ENCODE measurements at regions not wholly inside any gene's neighbourhood (a gene's known extent, or its start where the extent isn't known, plus 50 kb on each side); places are given as distances from the start of the nearest gene placed in this dataset.

GRCh38 chr18:45330170-45330594 lies 285.1 kb upstream of the SLC14A2 start:
- TF ChIP-seq POLR2AphosphoS5 (IDR thresholded peaks at IDR 0.05; ENCODE audit: low read depth, low read length) (no peak), SIN3A (IDR thresholded peaks at IDR 0.05; ENCODE audit: borderline replicate concordance, insufficient read depth, low read depth, low read length) (no peak), CTCF (IDR thresholded peaks at IDR 0.05) (no peak), REST (IDR thresholded peaks at IDR 0.05; ENCODE audit: insufficient read depth in 1 of 2, low read depth in 2 of 2, low read length in 1 of 2) (no peak), TCF7L2 (IDR thresholded peaks at IDR 0.05; ENCODE audit: low read depth, low read length) (no peak)
- no peak for DNase-seq (ENCODE audit: low read depth, low spot score)
- ChIA-PET POLR2A (no interaction called here), CTCF (no interaction called here)
- no peaks in the 10 kb centered on the region for H3K4me1 ChIP-seq (ENCODE audit: control insufficient read depth, insufficient read depth, low read length)
- no peak for ATAC-seq
- BruUV-seq (replicated peaks) = no TSS peak
- in situ Hi-C loops (cut with HindIII; ENCODE audit: low pct_unique_long_range_greater_than_20kb, low sequenced_read_pairs) (no loop called here), intact Hi-C loops (cut with micrococcal nuclease; ENCODE audit: unreplicated experiment) (no loop called here)
- H3K9me3 ChIP-seq (ENCODE audit: control insufficient read depth, insufficient read depth, low read depth, low read length) = no peaks in the 10 kb centered on the region
- H3K36me3 ChIP-seq (ENCODE audit: control insufficient read depth, insufficient read depth, low read length) = no peaks in the 10 kb centered on the region
- no peak overlapping the region for H3K27ac ChIP-seq (ENCODE audit: low read length)
- no peaks in the 10 kb centered on the region for H3K27me3 ChIP-seq (ENCODE audit: control insufficient read depth, insufficient read depth, low read length)
- no peak overlapping the region for H3K4me3 ChIP-seq (ENCODE audit: low read depth in 2 of 2, low read length in 2 of 2)

GRCh38 chr18:45332871-45333270 lies 282.4 kb upstream of the SLC14A2 start:
- TF ChIP-seq POLR2AphosphoS5 (IDR thresholded peaks at IDR 0.05; ENCODE audit: low read depth, low read length) (no peak), TCF7L2 (IDR thresholded peaks at IDR 0.05; ENCODE audit: low read depth, low read length) (no peak), REST (IDR thresholded peaks at IDR 0.05; ENCODE audit: insufficient read depth in 1 of 2, low read depth in 2 of 2, low read length in 1 of 2) (no peak), CTCF (IDR thresholded peaks at IDR 0.05) (no peak), SIN3A (IDR thresholded peaks at IDR 0.05; ENCODE audit: borderline replicate concordance, insufficient read depth, low read depth, low read length) (no peak)
- no peak for DNase-seq (ENCODE audit: low read depth, low spot score)
- Histone ChIP-seq H3K4me3 (ENCODE audit: low read depth in 2 of 2, low read length in 2 of 2) (no peak overlapping the region), H3K27me3 (ENCODE audit: control insufficient read depth, insufficient read depth, low read length) (no peaks in the 10 kb centered on the region), H3K4me1 (ENCODE audit: control insufficient read depth, insufficient read depth, low read length) (no peaks in the 10 kb centered on the region), H3K9me3 (ENCODE audit: control insufficient read depth, insufficient read depth, low read depth, low read length) (no peaks in the 10 kb centered on the region), H3K36me3 (ENCODE audit: control insufficient read depth, insufficient read depth, low read length) (no peaks in the 10 kb centered on the region), H3K27ac (ENCODE audit: low read length) (no peak overlapping the region)
- ChIA-PET CTCF (no interaction called here), POLR2A (no interaction called here)
- in situ Hi-C loops (cut with HindIII; ENCODE audit: low pct_unique_long_range_greater_than_20kb, low sequenced_read_pairs) (no loop called here), intact Hi-C loops (cut with micrococcal nuclease; ENCODE audit: unreplicated experiment) (no loop called here)
- no TSS peak for BruUV-seq (replicated peaks)
- ATAC-seq = no peak

Data from Panc1 (cell line).